Right lobe of liver (tissue), 4 donors: ENCODE measurements at regions not wholly inside any gene's neighbourhood (a gene's known extent, or its start where the extent isn't known, plus 50 kb on each side); places are given as distances from the start of the nearest gene placed in this dataset.

Source experiments
- CTCF ChIP-seq, 4 donors: fragments of 200-600 bp in 3 of 4; fragments of 450-650 bp in 1 of 4; IDR thresholded peaks; one replicate each; pipeline versions ENCODE4 v1.5.1 to v1.8.0; 2016 to 2022; ENCODE audit warnings: antibody characterized with exemption in 4 of 4, mild to moderate bottlenecking in 2 of 4
- POLR2A ChIP-seq: fragments of 450-650 bp; IDR thresholded peaks from one replicate; pipeline ENCODE4 v1.6.1; 2017; ENCODE audit warnings: antibody characterized with exemption, mild to moderate bottlenecking
- donor health status: DM: no; HTN: no; CAD: no.
- donor health status: DM: no; HTN: no; CAD: no.
- donor health status: DM: no; HTN: yes; CAD: no.

GRCh38 chr16:5706211-5706610 lies 608.6 kb upstream of the EEF2KMT start:
- TF ChIP-seq CTCF (IDR thresholded peaks at IDR 0.05) (no peak), POLR2A (no peak)
